H1 (cell line): ENCODE measurements at regions not wholly inside any gene's neighbourhood (a gene's known extent, or its start where the extent isn't known, plus 50 kb on each side); places are given as distances from the start of the nearest gene placed in this dataset.

Experiments used
- CTCF ChIA-PET: fragments of 300-600 bp; sonication (Branson Sonifier 250); formaldehyde crosslinking; loops from one replicate; lab custom pipeline; 2021; ENCODE audit not compliant: partially characterized antibody; lab: Charles Lee
- POLR2A ChIA-PET: fragments of 300-600 bp; sonication (Branson Sonifier 250); formaldehyde crosslinking; loops from one replicate; lab custom pipeline; 2021; ENCODE audit warnings: inconsistent platforms; ENCODE audit not compliant: partially characterized antibody; lab: Charles Lee
- DNase-seq, 2 experiments: peaks; one replicate each; pipeline versions ENCODE4 v3.0.0 to v3.0.0-alpha.2; 2010 to 2022; ENCODE audit warnings: low spot score in 2 of 2, low read depth in 1 of 2, mixed read lengths in 1 of 2
- FAIRE-seq: peaks from 2 replicates; lab custom pipeline; 2011; peaks lifted over from hg19 to GRCh38; lab: Jason Lieb, UNC
- H2AFZ ChIP-seq: 2 replicates; pipeline ENCODE4 v1.8.1; 2012; ENCODE audit warnings: low read length, inconsistent platforms
- H2AK5ac ChIP-seq: 2 replicates; pipeline ENCODE4 v1.6.1; 2013; ENCODE audit warnings: low read depth, low read length
- H2BK120ac ChIP-seq: replicated peaks from 2 replicates; pipeline ENCODE3; 2013; ENCODE audit warnings: low read depth, low read length, inconsistent platforms
- H2BK12ac ChIP-seq: 2 replicates; pipeline ENCODE4 v1.6.1; 2013; ENCODE audit warnings: low read depth, low read length
- H2BK15ac ChIP-seq: 2 replicates; pipeline ENCODE4 v1.6.1; 2013; ENCODE audit warnings: low read length
- H2BK20ac ChIP-seq: 2 replicates; pipeline ENCODE4 v1.6.1; 2013; ENCODE audit warnings: low read length
- H2BK5ac ChIP-seq: 2 replicates; pipeline ENCODE4 v1.6.1; 2013; ENCODE audit warnings: low read depth, low read length
- H3K14ac ChIP-seq: 2 replicates; pipeline ENCODE4 v1.6.1; 2013; ENCODE audit warnings: inconsistent platforms; ENCODE audit not compliant: insufficient read length
- H3K18ac ChIP-seq: 2 replicates; pipeline ENCODE4 v1.6.1; 2013; ENCODE audit warnings: low read length; ENCODE audit errors: extremely low read depth
- H3K23ac ChIP-seq: 2 replicates; pipeline ENCODE4 v1.6.1; 2013; ENCODE audit warnings: inconsistent platforms; ENCODE audit not compliant: insufficient read length
- H3K23me2 ChIP-seq: 2 replicates; pipeline ENCODE4 v1.6.1; 2013; ENCODE audit warnings: low read depth, low read length
- H3K27ac ChIP-seq: 2 replicates; pipeline ENCODE4 v1.6.1; 2011; ENCODE audit warnings: low read depth, low read length, inconsistent platforms
- H3K27me3 ChIP-seq, 4 experiments: replicated peaks in 1 of 4; 1 replicate in 1 of 4; 2 replicates in 3 of 4; pipeline versions ENCODE4 v1.6.1 to v1.8.1; 2011 to 2013; ENCODE audit warnings: low read length in 3 of 4, mild to moderate bottlenecking in 3 of 4, inconsistent platforms in 2 of 4, mixed read lengths in 2 of 4, moderate library complexity in 1 of 4; ENCODE audit not compliant: control insufficient read depth in 3 of 4, insufficient read depth in 3 of 4; ENCODE audit errors: extremely low read depth in 1 of 4
- H3K36me3 ChIP-seq, 4 experiments: 2 replicates each; pipeline versions ENCODE4 v1.6.1 to v1.8.1; 2011 to 2013; ENCODE audit warnings: mild to moderate bottlenecking in 4 of 4, low read length in 3 of 4, moderate library complexity in 2 of 4, control low read depth in 1 of 4, inconsistent platforms in 1 of 4; ENCODE audit not compliant: insufficient read depth in 4 of 4, control insufficient read depth in 2 of 4
- H3K4ac ChIP-seq: replicated peaks from 2 replicates; pipeline ENCODE3; 2013; ENCODE audit warnings: low read length, low read depth, mixed read lengths, inconsistent platforms; ENCODE audit not compliant: insufficient read length
- H3K4me1 ChIP-seq, 4 experiments: replicated peaks in 1 of 4; 1 replicate in 1 of 4; 2 replicates in 3 of 4; pipeline versions ENCODE4 v1.6.1 to v1.8.1; 2011 to 2013; ENCODE audit warnings: low read length in 3 of 4, inconsistent platforms in 2 of 4, mixed read lengths in 1 of 4; ENCODE audit not compliant: insufficient read depth in 4 of 4, control insufficient read depth in 3 of 4
- H3K4me2 ChIP-seq, 2 experiments: 2 replicates each; pipeline versions ENCODE4 v1.6.1 to v1.8.1; 2011 to 2013; ENCODE audit warnings: low read depth in 2 of 2, low read length in 2 of 2, control low read depth in 1 of 2, inconsistent platforms in 1 of 2, mild to moderate bottlenecking in 1 of 2; ENCODE audit not compliant: insufficient read depth in 1 of 2
- H3K4me3 ChIP-seq, 4 experiments: fragments of 200-600, 300-600 bp in 1 of 4; sonication (generic), shearing (Covaris generic), sonication (Bioruptor Twin) in 1 of 4; 2 replicates each; pipeline versions ENCODE4 v1.5.1 to v1.8.1; 2011 to 2016; ENCODE audit warnings: low read length in 4 of 4, low read depth in 3 of 4, control low read depth in 2 of 4, inconsistent platforms in 2 of 4, mild to moderate bottlenecking in 2 of 4, mixed read lengths in 1 of 4, moderate library complexity in 1 of 4; ENCODE audit not compliant: insufficient read depth in 2 of 4; ENCODE audit errors: extremely low read depth in 1 of 4
- H3K56ac ChIP-seq: replicated peaks from 2 replicates; pipeline ENCODE3; 2013; ENCODE audit warnings: low read depth, mild to moderate bottlenecking, mixed read lengths, low read length, inconsistent platforms; ENCODE audit not compliant: insufficient read length
- H3K79me1 ChIP-seq: 2 replicates; pipeline ENCODE4 v1.6.1; 2013; ENCODE audit warnings: low read depth, low read length, control low read depth
- H3K79me2 ChIP-seq, 2 experiments: 2 replicates each; pipeline versions ENCODE4 v1.6.1 to v1.8.1; 2012 to 2013; ENCODE audit warnings: low read length in 2 of 2, mild to moderate bottlenecking in 2 of 2, inconsistent platforms in 1 of 2; ENCODE audit not compliant: insufficient read depth in 2 of 2, control insufficient read depth in 1 of 2
- H3K9ac ChIP-seq, 4 experiments: replicated peaks in 1 of 4; 1 replicate in 1 of 4; 2 replicates in 3 of 4; pipeline versions ENCODE4 v1.6.1 to v1.8.1; 2011 to 2013; ENCODE audit warnings: low read depth in 3 of 4, low read length in 3 of 4, control low read depth in 2 of 4, mild to moderate bottlenecking in 2 of 4, moderate library complexity in 2 of 4, inconsistent platforms in 1 of 4; ENCODE audit errors: extremely low read depth in 1 of 4
- H3K9me3 ChIP-seq, 2 experiments: 2 replicates each; pipeline versions ENCODE4 v1.6.1 to v1.8.1; 2012 to 2013; ENCODE audit warnings: mild to moderate bottlenecking in 2 of 2, moderate library complexity in 2 of 2, control low read depth in 1 of 2, inconsistent platforms in 1 of 2, low read depth in 1 of 2, low read length in 1 of 2, mixed read lengths in 1 of 2; ENCODE audit not compliant: insufficient read depth in 2 of 2
- H4K20me1 ChIP-seq, 2 experiments: replicated peaks in 1 of 2; 2 replicates each; pipeline versions ENCODE3 to v1.8.1; 2011 to 2013; ENCODE audit warnings: inconsistent platforms in 2 of 2, low read length in 2 of 2, mild to moderate bottlenecking in 1 of 2; ENCODE audit not compliant: insufficient read depth in 2 of 2, control insufficient read depth in 1 of 2
- H4K5ac ChIP-seq: 2 replicates; pipeline ENCODE4 v1.6.1; 2013; ENCODE audit warnings: low read length, low read depth, mixed read lengths, inconsistent platforms; ENCODE audit not compliant: insufficient read length
- H4K8ac ChIP-seq: 2 replicates; pipeline ENCODE4 v1.8.0; 2013; ENCODE audit warnings: mild to moderate bottlenecking, moderate library complexity, low read length, inconsistent platforms; ENCODE audit not compliant: insufficient read depth; ENCODE audit errors: extremely low read depth
- H4K91ac ChIP-seq: replicated peaks from 2 replicates; pipeline ENCODE3; 2013; ENCODE audit warnings: low read length, mixed read lengths, inconsistent platforms; ENCODE audit not compliant: insufficient read length
- ASH2L ChIP-seq: fragments of 200-600, 300-600 bp; sonication (generic); IDR thresholded peaks from one replicate; pipeline ENCODE4 v1.7.1; 2017; ENCODE audit warnings: low read length
- HDAC2 ChIP-seq, 2 experiments: fragments of 300-600 bp in 1 of 2; sonication (generic) in 1 of 2; IDR thresholded peaks; 2 replicates each; pipeline ENCODE4 v1.6.1; 2011 to 2012; ENCODE audit warnings: low read depth in 2 of 2, low read length in 2 of 2, mild to moderate bottlenecking in 2 of 2, moderate library complexity in 2 of 2, borderline replicate concordance in 1 of 2, inconsistent platforms in 1 of 2
- POLR2A ChIP-seq, 2 experiments: IDR thresholded peaks; 1 replicate in 1 of 2; 2 replicates in 1 of 2; pipeline ENCODE4 v1.6.1; 2011; ENCODE audit warnings: low read depth in 2 of 2, low read length in 2 of 2, mild to moderate bottlenecking in 2 of 2; ENCODE audit errors: control extremely low read depth in 1 of 2
- RAD21 ChIP-seq, 2 experiments: IDR thresholded peaks in 1 of 2; conservative IDR thresholded peaks in 1 of 2; 2 replicates each; pipeline ENCODE4 v1.6.1; 2011; ENCODE audit warnings: low read depth in 2 of 2, low read length in 2 of 2, improper control_type of control experiment in 1 of 2, inconsistent platforms in 1 of 2, mild to moderate bottlenecking in 1 of 2, moderate library complexity in 1 of 2
- RFX5 ChIP-seq: IDR thresholded peaks from 2 replicates; pipeline ENCODE4 v1.6.1; 2011; ENCODE audit warnings: low read depth, low read length, improper control_type of control experiment, borderline replicate concordance
- RNF2 ChIP-seq: fragments of 200-900, 300-1000 bp; sonication (generic); IDR thresholded peaks from 2 replicates; pipeline ENCODE4 v1.7.1; 2016; ENCODE audit warnings: borderline replicate concordance, low read depth, mild to moderate bottlenecking, antibody characterized with exemption, low read length; ENCODE audit not compliant: poor library complexity, severe bottlenecking; ENCODE audit errors: missing control alignments
- SP4 ChIP-seq: IDR thresholded peaks from 2 replicates; pipeline ENCODE4 v1.6.1; 2012; ENCODE audit warnings: low read length, inconsistent platforms
- TBP ChIP-seq: IDR thresholded peaks from 2 replicates; pipeline ENCODE4 v1.6.1; 2011; ENCODE audit warnings: low read depth, low read length, improper control_type of control experiment
- WGBS, 2 experiments: shearing (Covaris generic) in 1 of 2; methylation state at CpG; one replicate each; pipeline versions ENCODE4 v1.1.6 to v1.1.7; 2013 to 2015; ENCODE audit warnings: low lambda C conversion rate in 2 of 2, mixed read lengths in 2 of 2, inconsistent platforms in 1 of 2, low coverage in 1 of 2, missing lambda C conversion rate in 1 of 2; ENCODE audit not compliant: insufficient replicate concordance in 2 of 2, insufficient coverage in 1 of 2, insufficient read length in 1 of 2; ENCODE audit errors: extremely low coverage in 1 of 2, missing lambda C conversion rate in 1 of 2; 5-methylcytosine and 5-hydroxymethylcytosine counted together
- TF ChIP-seq, protein P1 (sequence below): IDR thresholded peaks from 2 replicates; pipeline ENCODE4 v1.6.1; 2011; ENCODE audit warnings: low read depth, mild to moderate bottlenecking, low read length; ENCODE audit not compliant: insufficient read depth

DNA sequence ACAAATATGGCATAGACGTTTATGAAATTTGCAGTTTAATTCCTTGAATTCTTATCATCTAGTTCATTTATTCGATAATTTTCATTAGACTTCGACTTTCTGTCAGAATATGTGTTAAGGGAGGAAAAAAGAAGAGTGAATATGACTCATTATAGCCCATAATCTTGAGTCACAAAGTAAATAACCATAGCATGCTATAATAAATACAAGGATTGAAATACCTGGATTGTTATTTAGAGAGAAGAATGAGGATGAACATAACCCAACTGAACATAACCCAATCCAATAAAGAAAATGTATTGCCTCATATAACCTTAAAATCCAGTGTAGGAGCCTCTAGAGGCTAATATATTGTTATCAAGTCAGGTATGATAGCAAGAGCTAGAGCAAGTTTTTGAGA is 1858.3 kb upstream of the RAG2 start:
- Histone ChIP-seq H2AK5ac (no peak overlapping the region), H4K5ac (no peak overlapping the region), H2BK15ac (no peak overlapping the region)

More for the DNA sequence above, 1858.3 kb upstream of the RAG2 start:
- Histone ChIP-seq H4K20me1 (no peaks in the 10 kb centered on the region), H3K14ac (no peak overlapping the region), H3K79me1 (no peaks in the 10 kb centered on the region)
- TF ChIP-seq HDAC2 (IDR thresholded peaks at IDR 0.05; ENCODE audit: borderline replicate concordance in 1 of 2, low read depth in 2 of 2, low read length in 2 of 2), result no peak
- TF ChIP-seq RFX5, result no peak
- TF ChIP-seq TBP, result no peak
- no peak for TF ChIP-seq RNF2
- TF ChIP-seq ASH2L, result no peak
- TF ChIP-seq RAD21 (IDR thresholded peaks at IDR 0.05 in 1 of 2, conservative IDR thresholded peaks at IDR 0.05 in 1 of 2; ENCODE audit: low read depth in 2 of 2, low read length in 2 of 2), result no peak
- no peak for TF ChIP-seq SP4
- no peak for TF ChIP-seq POLR2A (IDR thresholded peaks at IDR 0.05; ENCODE audit: control extremely low read depth in 1 of 2, low read depth in 2 of 2, low read length in 2 of 2)
- TF ChIP-seq, protein P1, sequence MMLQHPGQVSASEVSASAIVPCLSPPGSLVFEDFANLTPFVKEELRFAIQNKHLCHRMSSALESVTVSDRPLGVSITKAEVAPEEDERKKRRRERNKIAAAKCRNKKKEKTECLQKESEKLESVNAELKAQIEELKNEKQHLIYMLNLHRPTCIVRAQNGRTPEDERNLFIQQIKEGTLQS, result no peak
- TF ChIP-seq, all 59 proteins: peak for 0
- no peak overlapping the region for H2BK120ac ChIP-seq
- no peak overlapping the region for H2BK5ac ChIP-seq
- ChIA-PET CTCF (no interaction called here), POLR2A (no interaction called here)
- H4K91ac ChIP-seq, result no peak overlapping the region
- FAIRE-seq, result no peak
- H3K4ac ChIP-seq, result no peak overlapping the region
- no peak for DNase-seq
- H3K79me2 ChIP-seq, result no peaks in the 10 kb centered on the region
- H2AFZ ChIP-seq, result no peak overlapping the region
- H3K4me3 ChIP-seq, result no peak overlapping the region
- no peak overlapping the region for H2BK12ac ChIP-seq
- no peak overlapping the region for H3K4me2 ChIP-seq
- H3K56ac ChIP-seq, result no peak overlapping the region
- no peaks in the 10 kb centered on the region for H3K9me3 ChIP-seq
- H2BK20ac ChIP-seq, result no peak overlapping the region
- H3K27me3 ChIP-seq, result no peaks in the 10 kb centered on the region
- no peak overlapping the region for H3K18ac ChIP-seq
- no peaks in the 10 kb centered on the region for H3K23me2 ChIP-seq
- H3K36me3 ChIP-seq, result no peaks in the 10 kb centered on the region
- no peak overlapping the region for H3K23ac ChIP-seq
- H3K4me1 ChIP-seq, result no peaks in the 10 kb centered on the region
- H3K9ac ChIP-seq, result no peak overlapping the region
- H3K27ac ChIP-seq, result no peak overlapping the region
- 90% methylated on average over 3 of the region's 3 CpGs; no CpG with 5 or more reads in 1 of the 2 experiments for WGBS, 2 experiments
- H4K8ac ChIP-seq, result no peak overlapping the region
